Heart left ventricle (tissue), 16 donors: ENCODE measurements at regions not wholly inside any gene's neighbourhood (a gene's known extent, or its start where the extent isn't known, plus 50 kb on each side); places are given as distances from the start of the nearest gene placed in this dataset.
"Not testable (repeated sequence)": the region's sequence is repeated elsewhere in the genome, so short reads cannot be mapped to it uniquely, and the experiment has no call there.

Experiments
- ATAC-seq, 4 donors: fragments of 200-7000 bp; cut with Tn5 transposase; one replicate each; pipeline ENCODE4 v1.9.1; 2020 to 2022; ENCODE audit warnings: moderate library complexity in 4 of 4, mild to moderate bottlenecking in 3 of 4, moderate number of reproducible peaks in 1 of 4
- DNase-seq, 5 donors: peaks; one replicate each; pipeline ENCODE4 v3.0.0-alpha.2; 2020
- H3K27ac ChIP-seq, 12 donors: fragments of 200-600 bp; sonication (generic) in 4 of 12; one replicate each; pipeline versions ENCODE4 v1.5.0 to v1.8.0; 2016 to 2022; ENCODE audit warnings: mild to moderate bottlenecking in 2 of 12
- H3K27me3 ChIP-seq, 9 donors: fragments of 200-600 bp; sonication (generic) in 2 of 9; one replicate each; pipeline versions ENCODE4 v1.5.1 to v1.8.0; 2016 to 2022; ENCODE audit warnings: mild to moderate bottlenecking in 3 of 9
- H3K36me3 ChIP-seq, 9 donors: fragments of 200-600 bp; sonication (generic) in 2 of 9; one replicate each; pipeline versions ENCODE4 v1.5.0 to v1.8.0; 2018 to 2022; ENCODE audit warnings: mild to moderate bottlenecking in 2 of 9
- H3K4me1 ChIP-seq, 12 donors: fragments of 200-600 bp; sonication (generic) in 4 of 12; one replicate each; pipeline versions ENCODE4 v1.5.0 to v1.8.0; 2016 to 2022; ENCODE audit warnings: mild to moderate bottlenecking in 3 of 12
- H3K4me3 ChIP-seq, 12 donors: fragments of 200-600 bp; sonication (generic) in 4 of 12; one replicate each; pipeline versions ENCODE4 v1.5.0 to v1.8.0; 2017 to 2022; ENCODE audit warnings: mild to moderate bottlenecking in 9 of 12, moderate library complexity in 4 of 12
- H3K9me3 ChIP-seq, 12 donors: fragments of 200-600 bp; sonication (generic) in 4 of 12; one replicate each; pipeline versions ENCODE4 v1.5.0 to v1.8.0; 2016 to 2022; ENCODE audit warnings: mild to moderate bottlenecking in 1 of 12
- CTCF ChIP-seq, 12 donors: fragments of 200-600 bp; sonication (generic) in 4 of 12; IDR thresholded peaks; one replicate each; pipeline versions ENCODE4 v1.5.0 to v1.8.0; 2018 to 2022; ENCODE audit warnings: antibody characterized with exemption in 12 of 12, mild to moderate bottlenecking in 5 of 12
- POLR2A ChIP-seq, 2 donors: fragments of 450-650 bp; IDR thresholded peaks; one replicate each; pipeline ENCODE4 v1.6.1; 2017; ENCODE audit warnings: antibody characterized with exemption in 2 of 2, mild to moderate bottlenecking in 2 of 2, moderate library complexity in 2 of 2
- WGBS, 4 donors: extraction: QIAGEN DNeasy Blood & Tissue Kit in 2 of 4; methylation state at CpG; one replicate each; pipeline versions ENCODE4 v1.1.5 to v1.1.7; 2013 to 2018; 5-methylcytosine and 5-hydroxymethylcytosine counted together
- intact Hi-C, 10 donors: fragments of 100-400 bp; cut with DNase I; formaldehyde crosslinking; loops; one replicate each; pipeline versions ENCODE4 v1.11.1 to v1.14.2; 2022
- donor health status: ischemic (EF 13 %, LVEDD 7.1; RV severe dilation, severe dysfunction).
- donor health status: healthy with polysubstance abuse.
- donor health status: DM: no; HTN: yes; CAD: no.
- donor health status: DM: no; HTN: no; CAD: no.
- donor health status: ischemic (EF 25% LVEDD 6.9; RV normal size, moderate dysfunction).
- donor health status: ischemic (EF 25% LVEDD 5.7; RV mildly dilated, moderate dysfunction).
- donor health status: healthy.
- donor health status: DM: yes; HTN: yes; CAD: no.
- donor health status: ischemic (EF 35%, LVEDD 5.7; RV mildly dilated, moderate dysfunction).
- donor health status: nonischemic (EF 11% LVEDD 7.7; RV severe dilation, severe dysfunction).
- donor health status: DM: yes; HTN: yes; CAD: no.
- donor health status: PGD.
- donor health status: ischemic (EF 29% LVEDD 5.4; RV normal size, mild dysfunction).
- donor health status: nonischemic (EF 23%, LVEDD 6.1; RV moderate dilation, normal function).

GRCh38 chr10:4280461-4281189 is 495.6 kb upstream of the KLF6 start:
- Histone ChIP-seq H3K4me3 (no peak overlapping the region), H3K27ac (peak overlapping the region in 5 of 12 donors; percentile 7 to 70 (median 42)), H3K36me3 (no peaks in the 10 kb centered on the region), H3K4me1 (peaks cover 0 to 49% (median 21%) of the 10 kb centered on the region in 12 donors), H3K27me3 (no peaks in the 10 kb centered on the region), H3K9me3 (no peaks in the 10 kb centered on the region)
- TF ChIP-seq POLR2A (IDR thresholded peaks at IDR 0.05): no peak
- no peak for TF ChIP-seq CTCF (IDR thresholded peaks at IDR 0.05)
- 75 to 86% (median 78%) methylated on average over 7 of the region's 7 CpGs for WGBS, 4 donors
- DNase-seq (no peak), ATAC-seq (peak in 2 of 4 donors; percentile 7 to 50)
- intact Hi-C loops: loop anchor here in 2 of 10 donors (2.0 to 10.0 kb wide), 3 partner anchors 38 to 496 kb away; partner anchors contain the start of gene KLF6 (in 1 of the 2)

- 22 to 50% (median 37%) methylated on average over 1 of the region's 1 CpG for WGBS, 4 donors
- H3K27me3 ChIP-seq: no peaks in the 10 kb centered on the region
- intact Hi-C loops: loop anchor here in 2 of 10 donors (2.0 to 10.0 kb wide), 3 partner anchors 37 to 495 kb away; partner anchors contain the start of gene KLF6 (in 1 of the 2)
- H3K4me1 ChIP-seq: peaks cover 0 to 49% (median 21%) of the 10 kb centered on the region in 12 donors
- ATAC-seq (no peak), DNase-seq (no peak)
- no peaks in the 10 kb centered on the region for H3K9me3 ChIP-seq
- H3K36me3 ChIP-seq: no peaks in the 10 kb centered on the region
- H3K4me3 ChIP-seq: no peak overlapping the region
- peak overlapping the region in 5 of 12 donors; percentile 10 to 70 (median 27) for H3K27ac ChIP-seq
- TF ChIP-seq CTCF (IDR thresholded peaks at IDR 0.05) (no peak), POLR2A (IDR thresholded peaks at IDR 0.05) (no peak)
Measured at GRCh38 chr10:4279655-4280054, 494.6 kb upstream of the KLF6 start.

DNA sequence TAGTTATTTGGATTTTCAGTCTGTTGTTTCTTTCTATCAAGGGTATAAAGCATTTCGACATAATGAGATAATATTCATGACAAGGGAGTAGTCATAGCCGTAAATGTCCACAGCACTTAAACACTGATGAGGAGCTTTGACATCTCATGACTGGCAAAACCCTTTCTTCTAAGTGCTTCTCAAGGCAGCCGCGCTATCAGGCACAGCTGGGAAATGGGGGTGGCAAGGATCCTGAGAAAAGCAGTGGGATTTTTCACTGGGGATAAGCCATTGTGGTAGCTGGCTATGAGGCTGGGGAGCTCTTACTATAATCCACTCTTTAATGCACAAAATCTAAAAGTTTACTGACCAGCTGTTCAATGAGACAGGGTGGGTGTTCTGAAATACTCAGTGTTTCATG is 493.2 kb upstream of the KLF6 start:
- Histone ChIP-seq H3K27ac (no peak overlapping the region), H3K27me3 (no peaks in the 10 kb centered on the region), H3K36me3 (no peaks in the 10 kb centered on the region), H3K4me1 (peaks cover 0 to 34% (median 12%) of the 10 kb centered on the region in 12 donors), H3K9me3 (no peaks in the 10 kb centered on the region), H3K4me3 (no peak overlapping the region)
- WGBS, 4 donors: 78 to 94% (median 83%) methylated on average over 4 of the region's 4 CpGs
- TF ChIP-seq POLR2A (IDR thresholded peaks at IDR 0.05): no peak
- TF ChIP-seq CTCF (IDR thresholded peaks at IDR 0.05): no peak
- DNase-seq: no peak
- intact Hi-C loops: no loop called here
- peak in 2 of 4 donors; percentile 9 to 32 for ATAC-seq

- no peaks in the 10 kb centered on the region for H3K36me3 ChIP-seq
- H3K9me3 ChIP-seq: no peaks in the 10 kb centered on the region
- intact Hi-C loops: no loop called here
- TF ChIP-seq CTCF (IDR thresholded peaks at IDR 0.05) (no peak), POLR2A (IDR thresholded peaks at IDR 0.05) (no peak)
- DNase-seq: no peak
- no peak overlapping the region for H3K27ac ChIP-seq
- H3K27me3 ChIP-seq: no peaks in the 10 kb centered on the region
- H3K4me1 ChIP-seq: peaks cover 0 to 23% (median 11%) of the 10 kb centered on the region in 12 donors
- H3K4me3 ChIP-seq: no peak overlapping the region
- 80 to 90% (median 88%) methylated on average over 4 of the region's 4 CpGs for WGBS, 4 donors
- ATAC-seq: no peak
Measured at GRCh38 chr10:4276151-4276550, 491.1 kb upstream of the KLF6 start.

DNA sequence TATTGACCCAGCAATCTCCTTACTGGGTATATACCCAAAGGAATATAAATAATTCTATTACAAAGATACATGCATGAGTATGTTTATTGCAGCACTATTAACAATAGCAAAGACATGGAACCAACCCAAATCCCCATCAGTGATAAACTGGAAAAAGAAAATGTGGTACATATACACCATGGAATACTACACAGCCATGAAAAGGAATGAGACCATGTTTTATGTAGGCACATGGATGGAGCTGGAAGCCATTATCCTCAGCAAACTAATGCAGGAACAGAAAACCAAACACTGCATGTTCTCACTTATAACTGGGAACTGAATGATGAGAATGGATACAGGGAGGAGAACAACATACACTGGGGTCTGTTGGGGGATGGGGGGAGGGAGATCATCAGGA is 489.7 kb upstream of the KLF6 start:
- DNase-seq, H3K9me3 ChIP-seq, intact Hi-C loops, H3K27me3 ChIP-seq, H3K36me3 ChIP-seq, H3K4me3 ChIP-seq, H3K27ac ChIP-seq, ATAC-seq: not testable (repeated sequence)
- peaks cover 0 to 18% (median 4%) of the 10 kb centered on the region in 12 donors for H3K4me1 ChIP-seq
